ENCODE measurements at regions not wholly inside any gene's neighbourhood (a gene's known extent, or its start where the extent isn't known, plus 50 kb on each side); places are given as distances from the start of the nearest gene placed in this dataset.
"Not testable (repeated sequence)": the region's sequence is repeated elsewhere in the genome, so short reads cannot be mapped to it uniquely, and the experiment has no call there.

- Histone ChIP-seq H3K27ac (no peak overlapping the region), H3K9me3 (no peaks in the 10 kb centered on the region), H3K4me1 (no peaks in the 10 kb centered on the region), H3K4me3 (no peak overlapping the region), H3K36me3 (no peaks in the 10 kb centered on the region), H3K27me3 (no peaks in the 10 kb centered on the region)
- no peak for DNase-seq
- TF ChIP-seq, protein P1, sequence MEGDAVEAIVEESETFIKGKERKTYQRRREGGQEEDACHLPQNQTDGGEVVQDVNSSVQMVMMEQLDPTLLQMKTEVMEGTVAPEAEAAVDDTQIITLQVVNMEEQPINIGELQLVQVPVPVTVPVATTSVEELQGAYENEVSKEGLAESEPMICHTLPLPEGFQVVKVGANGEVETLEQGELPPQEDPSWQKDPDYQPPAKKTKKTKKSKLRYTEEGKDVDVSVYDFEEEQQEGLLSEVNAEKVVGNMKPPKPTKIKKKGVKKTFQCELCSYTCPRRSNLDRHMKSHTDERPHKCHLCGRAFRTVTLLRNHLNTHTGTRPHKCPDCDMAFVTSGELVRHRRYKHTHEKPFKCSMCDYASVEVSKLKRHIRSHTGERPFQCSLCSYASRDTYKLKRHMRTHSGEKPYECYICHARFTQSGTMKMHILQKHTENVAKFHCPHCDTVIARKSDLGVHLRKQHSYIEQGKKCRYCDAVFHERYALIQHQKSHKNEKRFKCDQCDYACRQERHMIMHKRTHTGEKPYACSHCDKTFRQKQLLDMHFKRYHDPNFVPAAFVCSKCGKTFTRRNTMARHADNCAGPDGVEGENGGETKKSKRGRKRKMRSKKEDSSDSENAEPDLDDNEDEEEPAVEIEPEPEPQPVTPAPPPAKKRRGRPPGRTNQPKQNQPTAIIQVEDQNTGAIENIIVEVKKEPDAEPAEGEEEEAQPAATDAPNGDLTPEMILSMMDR (IDR thresholded peaks at IDR 0.05), result no peak
- intact Hi-C loops (cut with DNase I; ENCODE audit: low total_unique reads), result no loop called here
Observed at GRCh38 chr11:25225078-25225477, 728.2 kb downstream of the LUZP2 start.

DNA sequence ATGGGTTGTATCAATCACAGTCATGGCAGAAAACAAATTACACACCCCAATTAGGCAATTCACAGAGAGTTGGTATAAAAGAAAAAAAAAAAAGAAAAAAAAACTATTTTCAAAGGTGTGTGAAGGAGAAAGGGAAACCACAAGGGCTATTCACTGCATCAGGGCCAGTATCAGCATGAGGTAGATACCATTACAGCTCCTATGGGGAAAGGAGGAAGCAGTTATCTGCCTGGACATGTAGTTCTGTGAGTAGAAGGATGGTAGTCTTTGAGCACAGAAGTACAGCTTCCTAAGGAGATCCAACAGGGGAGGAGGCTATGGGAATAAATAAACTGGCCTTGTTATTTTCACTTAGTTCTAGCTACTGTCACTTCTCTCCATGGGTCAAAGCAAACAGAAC lies 746.1 kb downstream of the LUZP2 start:
- TF ChIP-seq, protein P1 (IDR thresholded peaks at IDR 0.05), result no peak
- no peaks in the 10 kb centered on the region for H3K4me1 ChIP-seq
- no peaks in the 10 kb centered on the region for H3K36me3 ChIP-seq
- H3K27ac ChIP-seq, result no peak overlapping the region
- DNase-seq, result no peak
- H3K4me3 ChIP-seq, result no peak overlapping the region
- intact Hi-C loops (cut with DNase I; ENCODE audit: low total_unique reads), result no loop called here
- H3K9me3 ChIP-seq, result no peaks in the 10 kb centered on the region
- no peaks in the 10 kb centered on the region for H3K27me3 ChIP-seq

- H3K4me1 ChIP-seq, result no peaks in the 10 kb centered on the region
- H3K27ac ChIP-seq, result no peak overlapping the region
- H3K36me3 ChIP-seq, result no peaks in the 10 kb centered on the region
- TF ChIP-seq, protein P1 (IDR thresholded peaks at IDR 0.05), result no peak
- intact Hi-C loops (cut with DNase I; ENCODE audit: low total_unique reads), result no loop called here
- no peaks in the 10 kb centered on the region for H3K9me3 ChIP-seq
- H3K27me3 ChIP-seq, result no peaks in the 10 kb centered on the region
- no peak overlapping the region for H3K4me3 ChIP-seq
- no peak for DNase-seq
Observed at GRCh38 chr11:25244126-25244525, 747.3 kb downstream of the LUZP2 start.

GRCh38 chr11:25247336-25247735 lies 750.5 kb downstream of the LUZP2 start:
- DNase-seq, result no peak
- no peak overlapping the region for H3K27ac ChIP-seq
- H3K27me3 ChIP-seq, result no peaks in the 10 kb centered on the region
- H3K4me3 ChIP-seq, result no peak overlapping the region
- no peaks in the 10 kb centered on the region for H3K36me3 ChIP-seq
- TF ChIP-seq, protein P1 (IDR thresholded peaks at IDR 0.05), result no peak
- intact Hi-C loops (cut with DNase I; ENCODE audit: low total_unique reads), result no loop called here
- no peaks in the 10 kb centered on the region for H3K4me1 ChIP-seq
- H3K9me3 ChIP-seq, result no peaks in the 10 kb centered on the region

DNA sequence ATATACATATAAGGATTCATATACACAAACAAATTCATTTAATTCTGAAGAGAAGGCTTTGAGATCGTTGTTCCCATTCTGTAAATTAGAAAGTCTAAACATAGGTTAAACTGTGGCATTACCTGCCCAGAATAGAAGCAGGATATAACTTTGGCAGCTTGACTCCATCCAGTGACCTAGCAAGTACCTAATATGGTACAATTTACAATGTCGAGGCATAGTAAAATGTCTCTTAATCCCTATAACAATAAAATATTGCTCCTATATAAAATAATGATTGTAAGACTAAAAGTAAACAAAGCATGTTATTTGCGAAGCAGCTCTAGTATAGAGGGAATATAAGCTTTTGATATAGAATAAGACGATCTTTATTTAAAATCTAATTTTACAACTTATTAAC lies 756.0 kb downstream of the LUZP2 start:
- H3K4me1 ChIP-seq, result no peaks in the 10 kb centered on the region
- no peaks in the 10 kb centered on the region for H3K27me3 ChIP-seq
- H3K27ac ChIP-seq, result no peak overlapping the region
- no peaks in the 10 kb centered on the region for H3K9me3 ChIP-seq
- H3K4me3 ChIP-seq, result no peak overlapping the region
- no peak for DNase-seq
- TF ChIP-seq, protein P1 (IDR thresholded peaks at IDR 0.05), result no peak
- intact Hi-C loops (cut with DNase I; ENCODE audit: low total_unique reads), result no loop called here
- H3K36me3 ChIP-seq, result no peaks in the 10 kb centered on the region

DNA sequence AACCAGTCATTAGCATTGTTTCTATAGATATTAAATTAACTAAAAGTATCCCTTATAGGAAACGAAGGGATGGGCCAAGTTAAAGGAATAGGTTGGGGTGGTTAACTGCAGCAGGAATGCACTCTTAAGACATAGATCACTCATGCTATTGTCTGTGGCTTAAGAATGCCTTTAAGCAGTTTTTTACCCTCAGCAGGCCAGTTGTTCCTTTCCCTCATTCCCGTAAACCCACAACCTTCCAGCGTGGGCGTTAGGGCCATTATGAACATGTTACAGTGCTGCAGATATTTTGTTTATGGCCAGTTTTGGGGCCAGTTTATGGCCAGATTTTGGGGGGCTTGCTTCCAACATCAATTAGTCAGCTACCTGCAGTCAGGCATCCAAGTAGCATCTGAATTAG lies 767.0 kb downstream of the LUZP2 start:
- H3K4me1 ChIP-seq; H3K27ac ChIP-seq; H3K36me3 ChIP-seq; H3K9me3 ChIP-seq; H3K4me3 ChIP-seq; DNase-seq; intact Hi-C loops (cut with DNase I; ENCODE audit: low total_unique reads); H3K27me3 ChIP-seq: not testable (repeated sequence)
